Esophagus muscularis mucosa (tissue), 3 donors: ENCODE measurements at regions not wholly inside any gene's neighbourhood (a gene's known extent, or its start where the extent isn't known, plus 50 kb on each side); places are given as distances from the start of the nearest gene placed in this dataset.

Experiments
- POLR2A ChIP-seq: fragments of 450-650 bp; IDR thresholded peaks from one replicate; pipeline ENCODE4 v1.6.1; 2017; ENCODE audit warnings: antibody characterized with exemption, moderate library complexity, mild to moderate bottlenecking, low read depth
- TF ChIP-seq, protein P1 (sequence below), 3 experiments: fragments of 200-600 bp in 2 of 3; fragments of 450-650 bp in 1 of 3; sonication (generic) in 2 of 3; IDR thresholded peaks; one replicate each; pipeline ENCODE4 v1.5.1; 2017 to 2019; ENCODE audit warnings: antibody characterized with exemption in 3 of 3, mild to moderate bottlenecking in 2 of 3, moderate library complexity in 1 of 3

- TF ChIP-seq, protein P1, sequence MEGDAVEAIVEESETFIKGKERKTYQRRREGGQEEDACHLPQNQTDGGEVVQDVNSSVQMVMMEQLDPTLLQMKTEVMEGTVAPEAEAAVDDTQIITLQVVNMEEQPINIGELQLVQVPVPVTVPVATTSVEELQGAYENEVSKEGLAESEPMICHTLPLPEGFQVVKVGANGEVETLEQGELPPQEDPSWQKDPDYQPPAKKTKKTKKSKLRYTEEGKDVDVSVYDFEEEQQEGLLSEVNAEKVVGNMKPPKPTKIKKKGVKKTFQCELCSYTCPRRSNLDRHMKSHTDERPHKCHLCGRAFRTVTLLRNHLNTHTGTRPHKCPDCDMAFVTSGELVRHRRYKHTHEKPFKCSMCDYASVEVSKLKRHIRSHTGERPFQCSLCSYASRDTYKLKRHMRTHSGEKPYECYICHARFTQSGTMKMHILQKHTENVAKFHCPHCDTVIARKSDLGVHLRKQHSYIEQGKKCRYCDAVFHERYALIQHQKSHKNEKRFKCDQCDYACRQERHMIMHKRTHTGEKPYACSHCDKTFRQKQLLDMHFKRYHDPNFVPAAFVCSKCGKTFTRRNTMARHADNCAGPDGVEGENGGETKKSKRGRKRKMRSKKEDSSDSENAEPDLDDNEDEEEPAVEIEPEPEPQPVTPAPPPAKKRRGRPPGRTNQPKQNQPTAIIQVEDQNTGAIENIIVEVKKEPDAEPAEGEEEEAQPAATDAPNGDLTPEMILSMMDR (IDR thresholded peaks at IDR 0.05), result no peak
- no peak for TF ChIP-seq POLR2A
Observed at GRCh38 chr12:4059898-4060568, 186.8 kb upstream of the PARP11 start.
